ENCODE measurements at regions not wholly inside any gene's neighbourhood (a gene's known extent, or its start where the extent isn't known, plus 50 kb on each side); places are given as distances from the start of the nearest gene placed in this dataset.
A peak's percentile ranks its signal among the peaks of the same experiment; 100 is the strongest.

GRCh38 chr11:116424615-116425261 is 348.0 kb downstream of the BUD13 start (continued):
- TF ChIP-seq KDM1A (CRISPR knock-in tag; IDR thresholded peaks at IDR 0.05) = no peak
- TF ChIP-seq ETV6 (CRISPR knock-in tag; conservative IDR thresholded peaks at IDR 0.05) = no peak
- TF ChIP-seq CBFB (CRISPR knock-in tag; IDR thresholded peaks at IDR 0.05) = no peak
- TF ChIP-seq ZNF546 (CRISPR knock-in tag; conservative IDR thresholded peaks at IDR 0.05) = no peak
- TF ChIP-seq PRMT3 (CRISPR knock-in tag; IDR thresholded peaks at IDR 0.05; ENCODE audit: borderline replicate concordance, low read depth) = no peak
- TF ChIP-seq ZFP41 (CRISPR knock-in tag; IDR thresholded peaks at IDR 0.05; ENCODE audit: borderline replicate concordance) = no peak
- no peak for TF ChIP-seq HNRNPK (IDR thresholded peaks at IDR 0.05; ENCODE audit: low read depth, low read length, poor library complexity, severe bottlenecking)
- TF ChIP-seq ZBTB20 (CRISPR knock-in tag; IDR thresholded peaks at IDR 0.05; ENCODE audit: borderline replicate concordance, low read depth) = peak; percentile 52; the same call in 1 of the 2 replicates
- TF ChIP-seq EEA1 (CRISPR knock-in tag; IDR thresholded peaks at IDR 0.05; ENCODE audit: borderline replicate concordance) = no peak
- no peak for TF ChIP-seq ZBTB1 (CRISPR knock-in tag; IDR thresholded peaks at IDR 0.05; ENCODE audit: borderline replicate concordance)
- no peak for TF ChIP-seq ARID3A (IDR thresholded peaks at IDR 0.05; ENCODE audit: low read depth, low read length)
- TF ChIP-seq EZH2 (conservative IDR thresholded peaks at IDR 0.05; ENCODE audit: low read depth, low read length) = no peak
- TF ChIP-seq ATF2 (CRISPR knock-in tag; IDR thresholded peaks at IDR 0.05) = peak; percentile 38; the same call in 1 of the 2 replicates
- TF ChIP-seq DPF2 (CRISPR knock-in tag; IDR thresholded peaks at IDR 0.05; ENCODE audit: borderline replicate concordance, low read depth) = peak; percentile 88
- TF ChIP-seq ZNF10 (CRISPR knock-in tag; IDR thresholded peaks at IDR 0.05; ENCODE audit: borderline replicate concordance, low read depth) = no peak
- no peak for TF ChIP-seq ZNF720 (CRISPR knock-in tag; IDR thresholded peaks at IDR 0.05)
- no peak for TF ChIP-seq MBNL3 (CRISPR knock-in tag; conservative IDR thresholded peaks at IDR 0.05)
- no peak; the same call in 1 of the 2 replicates for TF ChIP-seq ZBED4 (CRISPR knock-in tag; IDR thresholded peaks at IDR 0.05; ENCODE audit: borderline replicate concordance)
- no peak for TF ChIP-seq ZNF547 (CRISPR knock-in tag; IDR thresholded peaks at IDR 0.05)
- no peak for TF ChIP-seq REXO4 (CRISPR knock-in tag; IDR thresholded peaks at IDR 0.05; ENCODE audit: borderline replicate concordance)
- TF ChIP-seq GLMP (CRISPR knock-in tag; IDR thresholded peaks at IDR 0.05; ENCODE audit: borderline replicate concordance) = no peak
- no peak for TF ChIP-seq RELA (CRISPR knock-in tag; IDR thresholded peaks at IDR 0.05)
- no peak for TF ChIP-seq NFATC3 (CRISPR knock-in tag; IDR thresholded peaks at IDR 0.05)

Measured in HepG2 (cell line).